ENCODE measurements at regions not wholly inside any gene's neighbourhood (a gene's known extent, or its start where the extent isn't known, plus 50 kb on each side); places are given as distances from the start of the nearest gene placed in this dataset.

DNA sequence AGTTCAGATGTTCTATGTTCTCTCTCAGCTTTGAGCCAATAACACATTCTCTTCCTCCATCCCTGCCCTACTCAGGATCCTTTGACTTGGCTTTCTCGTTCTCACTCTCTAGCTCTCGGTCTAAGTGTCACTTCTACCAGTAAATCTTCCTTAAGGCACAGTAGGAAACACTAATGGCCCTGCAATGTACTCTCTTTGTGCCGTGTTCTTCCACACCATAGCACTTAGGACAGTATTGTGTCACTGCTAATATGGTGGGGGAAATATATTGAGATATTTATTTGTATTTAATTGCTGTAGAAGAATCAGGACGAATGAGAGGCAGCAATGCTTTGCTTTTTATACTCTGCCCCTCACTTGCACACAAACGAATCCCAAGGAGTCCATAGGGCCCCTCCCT lies 493.1 kb downstream of the SHISA9 start:
- TF ChIP-seq, protein P1, sequence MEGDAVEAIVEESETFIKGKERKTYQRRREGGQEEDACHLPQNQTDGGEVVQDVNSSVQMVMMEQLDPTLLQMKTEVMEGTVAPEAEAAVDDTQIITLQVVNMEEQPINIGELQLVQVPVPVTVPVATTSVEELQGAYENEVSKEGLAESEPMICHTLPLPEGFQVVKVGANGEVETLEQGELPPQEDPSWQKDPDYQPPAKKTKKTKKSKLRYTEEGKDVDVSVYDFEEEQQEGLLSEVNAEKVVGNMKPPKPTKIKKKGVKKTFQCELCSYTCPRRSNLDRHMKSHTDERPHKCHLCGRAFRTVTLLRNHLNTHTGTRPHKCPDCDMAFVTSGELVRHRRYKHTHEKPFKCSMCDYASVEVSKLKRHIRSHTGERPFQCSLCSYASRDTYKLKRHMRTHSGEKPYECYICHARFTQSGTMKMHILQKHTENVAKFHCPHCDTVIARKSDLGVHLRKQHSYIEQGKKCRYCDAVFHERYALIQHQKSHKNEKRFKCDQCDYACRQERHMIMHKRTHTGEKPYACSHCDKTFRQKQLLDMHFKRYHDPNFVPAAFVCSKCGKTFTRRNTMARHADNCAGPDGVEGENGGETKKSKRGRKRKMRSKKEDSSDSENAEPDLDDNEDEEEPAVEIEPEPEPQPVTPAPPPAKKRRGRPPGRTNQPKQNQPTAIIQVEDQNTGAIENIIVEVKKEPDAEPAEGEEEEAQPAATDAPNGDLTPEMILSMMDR (IDR thresholded peaks at IDR 0.05 in 2 of 3, conservative IDR thresholded peaks at IDR 0.05 in 1 of 3; ENCODE audit: borderline replicate concordance in 1 of 3, insufficient read depth in 1 of 3, low read depth in 2 of 3, low read length in 2 of 3): no peak
- TF ChIP-seq POLR2AphosphoS5 (IDR thresholded peaks at IDR 0.05; ENCODE audit: low read depth, low read length): no peak
- no peak for TF ChIP-seq POLR2A (IDR thresholded peaks at IDR 0.05; ENCODE audit: borderline replicate concordance, extremely low read depth, insufficient read depth, insufficient read length)
- TF ChIP-seq CBX3 (IDR thresholded peaks at IDR 0.05; ENCODE audit: low read depth): no peak
